ENCODE measurements at regions not wholly inside any gene's neighbourhood (a gene's known extent, or its start where the extent isn't known, plus 50 kb on each side); places are given as distances from the start of the nearest gene placed in this dataset.

DNA sequence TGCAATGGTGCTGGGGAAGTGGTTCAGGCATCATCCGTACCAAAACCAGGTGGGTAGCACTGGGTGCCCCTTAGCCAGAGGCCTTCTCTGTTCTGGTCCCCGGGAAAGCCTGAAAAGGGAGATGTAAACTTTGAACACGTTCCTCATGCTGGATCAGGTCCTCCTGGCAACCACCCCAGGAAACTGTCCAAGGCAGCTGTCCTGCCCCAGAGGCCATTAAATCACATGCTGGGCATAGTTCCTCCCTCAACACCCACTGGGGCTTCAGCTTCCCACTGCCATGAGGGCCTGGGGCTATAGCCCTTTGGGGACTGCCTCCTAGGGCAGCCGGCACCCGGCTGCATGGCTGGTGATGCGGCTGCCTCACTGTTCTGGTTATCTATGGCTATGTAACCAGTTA is 228.9 kb upstream of the MVB12B start:
- TF ChIP-seq CTCF (IDR thresholded peaks at IDR 0.05; ENCODE audit: low read depth, low read length, missing control alignments) = no peak
- no peak for DNase-seq (ENCODE audit: low read depth)

GRCh38 chr9:126106404-126106803 is 220.2 kb upstream of the MVB12B start:
- TF ChIP-seq CTCF (IDR thresholded peaks at IDR 0.05; ENCODE audit: low read depth, low read length, missing control alignments) = no peak
- no peak for DNase-seq (ENCODE audit: low read depth)
- H3K4me3 ChIP-seq (ENCODE audit: low read depth, low read length) = no peak overlapping the region

More for the DNA sequence above, 228.9 kb upstream of the MVB12B start:
- no peak overlapping the region for H3K4me3 ChIP-seq (ENCODE audit: low read depth, low read length)

DNA sequence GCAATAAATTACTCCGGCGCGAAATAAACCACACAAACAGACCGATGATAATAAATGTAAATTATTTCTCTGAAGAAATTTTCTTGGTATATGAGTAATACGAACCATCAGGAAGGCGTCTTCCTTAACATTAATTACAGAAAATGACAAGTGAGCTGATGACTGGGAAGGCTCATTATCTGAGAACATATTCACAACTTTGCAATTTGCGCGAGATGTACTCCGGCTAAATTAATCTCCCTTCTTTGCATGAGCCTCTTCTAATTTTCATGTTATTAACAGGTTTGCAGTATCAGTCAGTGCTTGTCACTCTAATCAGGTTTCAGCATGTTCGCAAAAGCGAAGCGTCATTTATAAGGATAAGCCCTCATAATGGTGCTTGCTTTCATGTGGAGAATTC is 218.9 kb upstream of the MVB12B start:
- no peak for TF ChIP-seq CTCF (IDR thresholded peaks at IDR 0.05; ENCODE audit: low read depth, low read length, missing control alignments)
- no peak for DNase-seq (ENCODE audit: low read depth)
- H3K4me3 ChIP-seq (ENCODE audit: low read depth, low read length) = no peak overlapping the region

GRCh38 chr9:126108240-126108639 is 218.4 kb upstream of the MVB12B start:
- no peak for TF ChIP-seq CTCF (IDR thresholded peaks at IDR 0.05; ENCODE audit: low read depth, low read length, missing control alignments)
- no peak overlapping the region for H3K4me3 ChIP-seq (ENCODE audit: low read depth, low read length)
- DNase-seq (ENCODE audit: low read depth) = no peak

DNA sequence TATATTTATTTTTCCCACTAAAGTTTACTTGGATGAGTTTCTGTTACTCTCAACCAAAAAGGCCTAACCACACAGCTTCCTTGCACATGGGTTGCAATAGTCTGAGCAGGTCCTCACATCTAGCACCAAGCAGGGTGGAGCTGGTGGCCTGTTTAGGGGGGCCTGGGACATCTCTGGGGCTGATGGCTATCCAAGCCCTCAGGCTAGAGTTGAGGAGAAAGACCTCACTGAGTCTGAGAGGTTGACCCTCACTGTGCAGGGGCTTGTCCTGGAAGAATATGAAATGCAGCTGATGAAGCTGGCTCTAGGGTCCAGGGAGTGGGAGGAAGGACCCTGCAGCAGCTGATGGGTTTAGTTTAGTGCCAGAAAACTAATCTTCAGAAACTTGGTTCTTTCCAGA is 217.1 kb upstream of the MVB12B start:
- no peak for TF ChIP-seq CTCF (IDR thresholded peaks at IDR 0.05; ENCODE audit: low read depth, low read length, missing control alignments)
- no peak for DNase-seq (ENCODE audit: low read depth)
- H3K4me3 ChIP-seq (ENCODE audit: low read depth, low read length) = no peak overlapping the region

GRCh38 chr9:126111556-126111955 is 215.1 kb upstream of the MVB12B start:
- no peak for TF ChIP-seq CTCF (IDR thresholded peaks at IDR 0.05; ENCODE audit: low read depth, low read length, missing control alignments)
- H3K4me3 ChIP-seq (ENCODE audit: low read depth, low read length) = no peak overlapping the region

GRCh38 chr9:126112135-126112720 is 214.4 kb upstream of the MVB12B start:
- no peak for TF ChIP-seq CTCF (IDR thresholded peaks at IDR 0.05; ENCODE audit: low read depth, low read length, missing control alignments)
- no peak for DNase-seq (ENCODE audit: low read depth)
- no peak overlapping the region for H3K4me3 ChIP-seq (ENCODE audit: low read depth, low read length)

More at GRCh38 chr9:126111556-126111955, 215.1 kb upstream of the MVB12B start:
- no peak for DNase-seq (ENCODE audit: low read depth)
